ENCODE measurements at regions not wholly inside any gene's neighbourhood (a gene's known extent, or its start where the extent isn't known, plus 50 kb on each side); places are given as distances from the start of the nearest gene placed in this dataset.

GRCh38 chr3:23103764-23104163 is 99.4 kb upstream of the UBE2E2 start:
- peak; percentile 48 for DNase-seq (ENCODE audit: low read depth, low spot score)
- H3K4me3 ChIP-seq (ENCODE audit: low read length): no peak overlapping the region

DNA sequence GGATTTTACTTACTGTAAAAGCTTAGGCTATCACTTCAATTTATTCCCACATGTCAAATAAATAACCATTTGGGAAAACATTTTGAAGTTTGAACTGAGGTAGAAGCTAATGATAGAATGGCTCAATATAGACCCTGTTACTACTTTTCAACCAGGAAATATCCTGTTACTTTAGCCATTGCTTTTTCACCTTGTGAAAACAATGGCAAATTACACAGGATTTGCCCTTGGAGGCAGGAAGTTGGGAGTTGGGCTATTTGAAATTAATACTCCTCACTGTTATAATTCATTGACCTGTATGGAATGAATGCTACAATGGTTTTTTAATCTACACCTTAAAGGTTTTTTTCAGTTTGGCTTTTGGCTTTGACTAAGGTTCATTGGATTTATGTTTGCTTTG is 98.1 kb upstream of the UBE2E2 start:
- no peak overlapping the region for H3K4me3 ChIP-seq (ENCODE audit: low read length)
- no peak for DNase-seq (ENCODE audit: low read depth, low spot score)

- no peak for DNase-seq (ENCODE audit: low read depth, low spot score)
- H3K4me3 ChIP-seq (ENCODE audit: low read length): no peak overlapping the region
These were observed 96.5 kb upstream of the UBE2E2 start for GRCh38 chr3:23106666-23107065.

- no peak for DNase-seq (ENCODE audit: low read depth, low spot score)
These were observed 95.9 kb upstream of the UBE2E2 start for GRCh38 chr3:23107221-23107620.

GRCh38 chr3:23108451-23109057 is 94.6 kb upstream of the UBE2E2 start:
- peak; percentile 72 for DNase-seq (ENCODE audit: low read depth, low spot score)
- H3K4me3 ChIP-seq (ENCODE audit: low read length): no peak overlapping the region

More at GRCh38 chr3:23107221-23107620, 95.9 kb upstream of the UBE2E2 start:
- no peak overlapping the region for H3K4me3 ChIP-seq (ENCODE audit: low read length)

- H3K4me3 ChIP-seq (ENCODE audit: low read length): no peak overlapping the region
- DNase-seq (ENCODE audit: low read depth, low spot score): no peak
These were observed 91.8 kb upstream of the UBE2E2 start for GRCh38 chr3:23111286-23111685.

- no peak overlapping the region for H3K4me3 ChIP-seq (ENCODE audit: low read length)
- no peak for DNase-seq (ENCODE audit: low read depth, low spot score)
These were observed 91.3 kb upstream of the UBE2E2 start for GRCh38 chr3:23111797-23112196.

GRCh38 chr3:23112491-23112890 is 90.6 kb upstream of the UBE2E2 start:
- H3K4me3 ChIP-seq (ENCODE audit: low read length): no peak overlapping the region
- DNase-seq (ENCODE audit: low read depth, low spot score): no peak

- no peak overlapping the region for H3K4me3 ChIP-seq (ENCODE audit: low read length)
- DNase-seq (ENCODE audit: low read depth, low spot score): no peak
These were observed 89.5 kb upstream of the UBE2E2 start for GRCh38 chr3:23113455-23114171.

- H3K4me3 ChIP-seq (ENCODE audit: low read length): no peak overlapping the region
- peak; percentile 50 for DNase-seq (ENCODE audit: low read depth, low spot score)
These were observed 88.7 kb upstream of the UBE2E2 start for GRCh38 chr3:23114432-23114831.

DNA sequence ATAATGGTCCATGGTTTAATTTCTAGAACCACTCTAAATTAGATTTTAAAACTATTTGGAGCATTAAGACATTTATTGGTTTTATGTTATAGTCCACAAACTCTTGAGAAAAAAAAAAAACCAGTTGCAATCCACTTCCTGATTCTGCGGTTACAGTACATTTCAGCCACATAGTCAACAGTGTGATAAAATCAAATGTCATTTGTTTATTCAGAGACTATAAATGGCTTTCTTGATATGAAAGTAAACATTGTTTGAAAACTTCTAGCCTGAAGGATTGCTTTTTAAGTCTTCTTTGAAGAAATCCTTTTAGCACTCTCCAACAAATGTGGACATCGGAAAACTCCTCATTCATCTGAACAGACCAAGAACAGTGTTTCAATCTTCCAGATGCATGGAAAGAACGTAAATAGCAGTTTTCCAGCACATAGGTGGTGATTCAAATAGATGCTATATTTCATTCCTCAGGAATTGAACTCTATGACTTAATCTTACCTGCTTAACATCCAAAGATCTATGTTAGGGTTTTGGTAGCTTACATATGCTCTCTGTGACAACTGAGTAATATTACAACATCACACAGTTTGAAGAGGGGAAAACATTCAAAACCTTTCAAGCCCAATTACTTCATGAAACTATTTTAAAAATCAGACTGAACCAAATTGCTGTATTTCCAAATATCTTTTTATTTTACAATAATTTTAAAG is 87.8 kb upstream of the UBE2E2 start:
- peak; percentile 23 for DNase-seq (ENCODE audit: low read depth, low spot score)
- H3K4me3 ChIP-seq (ENCODE audit: low read length): no peak overlapping the region

DNA sequence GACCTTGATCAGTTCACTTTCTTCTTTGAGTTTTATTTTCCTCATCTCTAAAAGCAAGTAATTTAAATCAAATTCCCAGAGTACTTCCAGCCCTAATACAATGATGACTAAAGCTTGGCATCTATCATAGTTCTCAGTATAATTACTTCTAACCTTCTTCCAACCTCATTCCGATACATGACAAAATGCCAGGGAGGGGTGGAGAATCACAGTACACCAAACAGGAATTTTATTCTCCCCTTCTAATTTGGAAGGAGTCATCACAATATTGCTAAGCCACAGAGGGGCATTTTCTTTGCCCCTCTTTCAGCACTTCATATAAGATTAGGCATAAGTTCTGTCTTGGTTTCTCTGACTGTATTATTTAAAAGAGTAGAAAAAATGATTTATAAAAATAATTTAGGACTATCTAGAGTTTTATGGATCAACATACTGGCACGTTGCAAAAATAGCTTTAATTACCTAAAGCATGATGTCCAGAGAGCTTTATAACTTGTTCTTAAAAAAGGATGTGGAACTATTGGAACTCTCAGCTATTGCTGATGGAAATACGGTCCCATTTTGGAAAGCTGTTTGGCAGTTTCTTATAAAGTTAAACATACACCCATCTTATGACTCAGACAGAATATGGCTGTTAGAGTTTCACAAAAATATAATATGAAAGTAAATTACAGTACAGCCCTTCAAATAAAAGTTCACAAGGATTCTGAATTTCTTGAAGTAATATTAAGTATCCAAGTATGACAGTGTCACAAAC is 86.9 kb upstream of the UBE2E2 start:
- no peak overlapping the region for H3K4me3 ChIP-seq (ENCODE audit: low read length)
- DNase-seq (ENCODE audit: low read depth, low spot score): no peak

DNA sequence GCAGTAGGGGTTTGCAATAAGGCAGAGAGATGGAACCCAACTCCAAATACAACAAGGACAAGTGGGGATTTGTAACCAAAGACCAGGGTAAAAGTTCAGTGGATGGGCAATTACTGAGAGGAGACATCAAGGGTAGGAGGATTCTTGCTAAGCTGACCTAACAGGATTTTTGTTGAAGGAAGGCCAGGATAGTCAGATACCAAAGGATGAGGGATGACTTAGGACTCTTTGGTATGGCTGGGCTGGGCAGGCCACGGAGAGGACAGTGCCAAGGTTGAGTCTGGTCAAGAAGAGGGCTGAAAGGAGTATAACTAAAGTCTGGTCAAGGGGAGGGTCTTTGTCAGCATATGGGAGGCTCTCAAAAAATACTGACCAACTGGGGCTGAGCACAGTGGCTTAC is 85.3 kb upstream of the UBE2E2 start:
- DNase-seq (ENCODE audit: low read depth, low spot score): no peak

DNA sequence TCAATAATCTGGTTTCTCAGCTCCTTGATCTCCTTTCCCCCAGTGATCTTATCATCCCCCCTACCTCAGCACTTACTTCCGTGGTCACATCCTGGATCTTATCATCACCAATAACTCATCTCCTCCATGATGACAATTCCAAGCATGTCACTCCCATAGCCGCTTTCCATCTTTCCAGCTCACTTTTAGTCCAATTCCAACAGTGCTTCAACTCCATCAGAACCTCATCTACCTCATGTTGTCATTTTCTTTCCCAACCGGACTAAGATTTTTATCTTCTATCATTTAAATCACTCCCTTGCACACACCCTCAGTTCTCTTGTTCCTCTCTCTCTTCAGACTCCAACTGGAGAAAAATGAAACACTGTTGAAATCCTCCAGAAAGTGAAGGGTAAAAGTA is 75.9 kb upstream of the UBE2E2 start:
- DNase-seq (ENCODE audit: low read depth, low spot score): no peak
- H3K4me3 ChIP-seq (ENCODE audit: low read length): no peak overlapping the region

More for the DNA sequence above, 85.3 kb upstream of the UBE2E2 start:
- no peak overlapping the region for H3K4me3 ChIP-seq (ENCODE audit: low read length)

DNA sequence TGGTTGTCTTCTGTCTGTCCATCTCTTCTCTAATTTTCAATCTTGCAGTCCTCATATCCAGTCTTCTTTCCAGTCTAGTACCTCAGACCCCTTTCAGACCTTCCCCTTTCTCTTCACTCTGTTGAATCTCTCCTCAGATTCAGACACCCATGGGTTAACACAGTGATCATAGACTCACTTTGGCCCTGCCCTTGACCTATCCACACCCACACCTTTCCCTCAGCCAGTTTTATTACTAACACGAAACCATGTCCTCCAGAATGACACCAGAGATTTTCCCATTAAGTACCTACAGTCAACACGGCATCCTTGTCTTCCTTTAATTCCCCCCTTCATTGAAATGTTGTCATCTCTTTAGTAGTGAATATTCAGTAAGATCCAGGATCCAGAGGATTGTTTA is 74.5 kb upstream of the UBE2E2 start:
- no peak for DNase-seq (ENCODE audit: low read depth, low spot score)
- H3K4me3 ChIP-seq (ENCODE audit: low read length): no peak overlapping the region

DNA sequence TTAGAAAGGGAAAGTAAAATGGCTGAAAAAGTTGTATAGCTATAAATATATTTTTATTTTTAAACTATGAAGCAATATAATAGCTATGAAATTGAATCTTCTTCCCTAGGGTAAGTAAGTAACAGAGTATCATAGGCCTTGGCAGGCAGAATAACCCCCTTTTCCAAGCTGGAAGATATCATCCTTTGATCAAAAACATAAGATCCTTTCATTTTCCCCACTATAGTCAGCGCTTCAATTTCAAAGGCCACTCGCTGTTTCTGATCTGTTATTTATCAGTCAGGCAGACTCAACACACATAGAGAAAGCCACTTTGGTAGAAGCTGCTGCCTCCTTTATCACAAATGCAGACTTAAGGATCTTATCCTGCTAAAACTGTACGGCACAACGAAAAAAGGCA is 74.0 kb upstream of the UBE2E2 start:
- no peak overlapping the region for H3K4me3 ChIP-seq (ENCODE audit: low read length)
- DNase-seq (ENCODE audit: low read depth, low spot score): no peak

DNA sequence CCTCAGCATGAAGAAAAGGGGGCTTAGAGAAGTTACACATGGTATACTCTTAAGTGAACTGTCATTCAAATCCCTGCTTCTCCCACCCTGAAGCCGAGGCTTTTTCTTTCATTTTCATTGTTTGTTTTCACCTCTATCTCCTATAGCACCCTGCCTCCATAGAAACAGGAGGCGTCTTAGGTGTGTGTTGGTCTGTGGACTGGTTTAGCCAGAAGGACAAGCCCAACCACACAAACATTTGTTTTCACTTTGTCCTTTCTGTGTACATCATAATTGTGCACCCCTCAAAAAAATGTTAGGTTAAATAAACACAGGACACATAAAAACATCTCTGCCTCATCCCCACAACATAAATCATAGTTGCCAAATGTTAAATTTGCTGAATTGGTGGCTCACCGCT is 73.3 kb upstream of the UBE2E2 start:
- no peak for DNase-seq (ENCODE audit: low read depth, low spot score)
- H3K4me3 ChIP-seq (ENCODE audit: low read length): no peak overlapping the region

DNA sequence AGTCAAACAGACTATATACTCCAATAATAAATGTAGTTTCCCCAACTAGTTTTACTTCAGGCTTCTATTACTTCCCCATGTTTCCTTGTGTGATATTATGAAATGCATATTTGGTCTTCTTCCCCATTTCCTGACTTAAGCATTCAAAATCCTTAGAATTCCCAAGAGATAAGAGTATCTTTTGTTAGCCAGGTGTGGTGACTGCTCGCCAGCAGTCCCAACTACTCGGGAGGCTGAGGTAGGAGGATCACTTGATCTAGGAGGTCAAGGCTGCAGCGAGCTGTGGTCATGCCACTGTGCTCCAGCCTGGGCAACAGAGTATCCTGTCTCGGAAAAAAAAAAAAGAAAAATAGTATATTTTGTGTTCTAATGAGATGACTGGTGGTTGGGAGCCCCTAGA is 72.7 kb upstream of the UBE2E2 start:
- DNase-seq (ENCODE audit: low read depth, low spot score): no peak
- no peak overlapping the region for H3K4me3 ChIP-seq (ENCODE audit: low read length)

- no peak for DNase-seq (ENCODE audit: low read depth, low spot score)
- H3K4me3 ChIP-seq (ENCODE audit: low read length): no peak overlapping the region
These were observed 67.9 kb upstream of the UBE2E2 start for GRCh38 chr3:23135026-23135785.

All from Jurkat, Clone E6-1 (cell line).